ENCODE measurements at regions not wholly inside any gene's neighbourhood (a gene's known extent, or its start where the extent isn't known, plus 50 kb on each side); places are given as distances from the start of the nearest gene placed in this dataset.

- H3K9ac ChIP-seq (ENCODE audit: low read length): no peak overlapping the region
- TF ChIP-seq CTCF (IDR thresholded peaks at IDR 0.05; ENCODE audit: insufficient read depth, low read depth, low read length) (peak; percentile 96), EZH2 (IDR thresholded peaks at IDR 0.05; ENCODE audit: insufficient read depth, low read length) (no peak)
- Mint-ChIP-seq H3K4me1 (ENCODE audit: low read depth, unreplicated experiment) (peaks cover 4% of the 10 kb centered on the region), H3K4me3 (ENCODE audit: unreplicated experiment) (no peak overlapping the region), H3K27me3 (ENCODE audit: low read depth, unreplicated experiment) (no peaks in the 10 kb centered on the region), H3K27ac (ENCODE audit: unreplicated experiment) (no peak overlapping the region), H3K9me3 (ENCODE audit: unreplicated experiment) (no peaks in the 10 kb centered on the region), H3K36me3 (ENCODE audit: low read depth, unreplicated experiment) (no peaks in the 10 kb centered on the region)
- no peak overlapping the region for H3K27ac ChIP-seq (ENCODE audit: low read depth, low read length)
- no peak overlapping the region for H2AFZ ChIP-seq (ENCODE audit: low read depth, low read length)
- no peaks in the 10 kb centered on the region for H3K27me3 ChIP-seq (ENCODE audit: insufficient read depth, low read length)
- no peak overlapping the region for H3K4me3 ChIP-seq (ENCODE audit: insufficient read depth, low read depth, low read length)
- no peak overlapping the region for H3K4me2 ChIP-seq (ENCODE audit: low read length)
- no peaks in the 10 kb centered on the region for H3K9me3 ChIP-seq (ENCODE audit: insufficient read depth, low read depth, low read length)
- no peaks in the 10 kb centered on the region for H4K20me1 ChIP-seq (ENCODE audit: insufficient read depth, low read length)
- FAIRE-seq (no peak), DNase-seq (ENCODE audit: low read depth) (peak; percentile 66)
- no peaks in the 10 kb centered on the region for H3K4me1 ChIP-seq (ENCODE audit: insufficient read depth, low read length)
- H3K79me2 ChIP-seq (ENCODE audit: insufficient read depth, low read length): no peaks in the 10 kb centered on the region
- no peaks in the 10 kb centered on the region for H3K36me3 ChIP-seq (ENCODE audit: insufficient read depth, low read length)
These were observed 450.0 kb downstream of the ANKRD50 start for GRCh38 chr4:124262211-124263179.

GRCh38 chr4:124265701-124266100 lies 446.8 kb downstream of the ANKRD50 start:
- Mint-ChIP-seq H3K4me3 (ENCODE audit: unreplicated experiment) (no peak overlapping the region), H3K36me3 (ENCODE audit: low read depth, unreplicated experiment) (no peaks in the 10 kb centered on the region)
- no peak for FAIRE-seq

More at GRCh38 chr4:124265701-124266100, 446.8 kb downstream of the ANKRD50 start:
- no peaks in the 10 kb centered on the region for H3K36me3 ChIP-seq (ENCODE audit: insufficient read depth, low read length)
- no peaks in the 10 kb centered on the region for H4K20me1 ChIP-seq (ENCODE audit: insufficient read depth, low read length)
- no peaks in the 10 kb centered on the region for H3K79me2 ChIP-seq (ENCODE audit: insufficient read depth, low read length)
- H2AFZ ChIP-seq (ENCODE audit: low read depth, low read length): no peak overlapping the region
- H3K9me3 ChIP-seq (ENCODE audit: insufficient read depth, low read depth, low read length): no peaks in the 10 kb centered on the region
- Mint-ChIP-seq H3K9me3 (ENCODE audit: unreplicated experiment) (peaks cover 2% of the 10 kb centered on the region), H3K27ac (ENCODE audit: unreplicated experiment) (no peak overlapping the region), H3K4me1 (ENCODE audit: low read depth, unreplicated experiment) (peaks cover 4% of the 10 kb centered on the region), H3K27me3 (ENCODE audit: low read depth, unreplicated experiment) (no peaks in the 10 kb centered on the region)
- no peak overlapping the region for H3K4me2 ChIP-seq (ENCODE audit: low read length)
- H3K27me3 ChIP-seq (ENCODE audit: insufficient read depth, low read length): no peaks in the 10 kb centered on the region
- no peak overlapping the region for H3K9ac ChIP-seq (ENCODE audit: low read length)
- H3K4me3 ChIP-seq (ENCODE audit: insufficient read depth, low read depth, low read length): no peak overlapping the region
- no peak overlapping the region for H3K27ac ChIP-seq (ENCODE audit: low read depth, low read length)
- TF ChIP-seq CTCF (IDR thresholded peaks at IDR 0.05; ENCODE audit: insufficient read depth, low read depth, low read length) (no peak), EZH2 (IDR thresholded peaks at IDR 0.05; ENCODE audit: insufficient read depth, low read length) (no peak)
- DNase-seq (ENCODE audit: low read depth): peak; percentile 63
- no peaks in the 10 kb centered on the region for H3K4me1 ChIP-seq (ENCODE audit: insufficient read depth, low read length)
